ENCODE measurements at regions not wholly inside any gene's neighbourhood (a gene's known extent, or its start where the extent isn't known, plus 50 kb on each side); places are given as distances from the start of the nearest gene placed in this dataset.
"Not testable (repeated sequence)": the region's sequence is repeated elsewhere in the genome, so short reads cannot be mapped to it uniquely, and the experiment has no call there.

GRCh38 chr3:95508124-95508523, 1306.3 kb upstream of the EPHA6 start:
- Mint-ChIP-seq H3K9me3 (no peaks in the 10 kb centered on the region), H3K4me3 (no peak overlapping the region), H3K27ac (no peak overlapping the region), H3K36me3 (ENCODE audit: low read depth) (no peaks in the 10 kb centered on the region), H3K4me1 (no peaks in the 10 kb centered on the region), H3K27me3 (no peaks in the 10 kb centered on the region)
- POLR2A ChIA-PET: no interaction called here
- CTCF ChIA-PET: no interaction called here
- DNase-seq: no peak

GRCh38 chr3:95511828-95512227, 1302.6 kb upstream of the EPHA6 start:
- POLR2A ChIA-PET: no interaction called here
- Mint-ChIP-seq H3K9me3 (no peaks in the 10 kb centered on the region), H3K4me1 (no peaks in the 10 kb centered on the region), H3K27me3 (no peaks in the 10 kb centered on the region), H3K36me3 (ENCODE audit: low read depth) (no peaks in the 10 kb centered on the region), H3K4me3 (no peak overlapping the region), H3K27ac (no peak overlapping the region)
- CTCF ChIA-PET: no interaction called here
- DNase-seq: no peak

GRCh38 chr3:95514260-95514659, 1300.1 kb upstream of the EPHA6 start:
- H3K4me3 Mint-ChIP-seq: no peak overlapping the region
- CTCF ChIA-PET: no interaction called here
- POLR2A ChIA-PET: no interaction called here
- H3K27me3 Mint-ChIP-seq: no peaks in the 10 kb centered on the region
- H3K36me3 Mint-ChIP-seq (ENCODE audit: low read depth): no peaks in the 10 kb centered on the region
- DNase-seq: no peak
- no peak overlapping the region for H3K27ac Mint-ChIP-seq
- H3K4me1 Mint-ChIP-seq: no peaks in the 10 kb centered on the region
- no peaks in the 10 kb centered on the region for H3K9me3 Mint-ChIP-seq

- H3K4me3 Mint-ChIP-seq: no peak overlapping the region
- DNase-seq: no peak
- no peaks in the 10 kb centered on the region for H3K9me3 Mint-ChIP-seq
- no peaks in the 10 kb centered on the region for H3K36me3 Mint-ChIP-seq (ENCODE audit: low read depth)
- H3K27ac Mint-ChIP-seq: no peak overlapping the region
- H3K27me3 Mint-ChIP-seq: no peaks in the 10 kb centered on the region
- POLR2A ChIA-PET: no interaction called here
- H3K4me1 Mint-ChIP-seq: no peaks in the 10 kb centered on the region
- CTCF ChIA-PET: no interaction called here
Measured at GRCh38 chr3:95521396-95521795, 1293.0 kb upstream of the EPHA6 start.

GRCh38 chr3:95522449-95522848, 1291.9 kb upstream of the EPHA6 start:
- no peaks in the 10 kb centered on the region for H3K9me3 Mint-ChIP-seq
- H3K4me1 Mint-ChIP-seq: no peaks in the 10 kb centered on the region
- POLR2A ChIA-PET: no interaction called here
- H3K36me3 Mint-ChIP-seq (ENCODE audit: low read depth): no peaks in the 10 kb centered on the region
- DNase-seq: no peak
- CTCF ChIA-PET: no interaction called here
- no peak overlapping the region for H3K4me3 Mint-ChIP-seq
- H3K27me3 Mint-ChIP-seq: no peaks in the 10 kb centered on the region
- no peak overlapping the region for H3K27ac Mint-ChIP-seq

GRCh38 chr3:95539950-95540483, 1274.4 kb upstream of the EPHA6 start:
- H3K36me3 Mint-ChIP-seq (ENCODE audit: low read depth): no peaks in the 10 kb centered on the region

GRCh38 chr3:95565502-95565901, 1248.9 kb upstream of the EPHA6 start:
- Mint-ChIP-seq H3K27ac (no peak overlapping the region), H3K4me1 (no peaks in the 10 kb centered on the region), H3K27me3 (no peaks in the 10 kb centered on the region), H3K4me3 (no peak overlapping the region), H3K36me3 (ENCODE audit: low read depth) (no peaks in the 10 kb centered on the region), H3K9me3 (peaks cover 6% of the 10 kb centered on the region)
- POLR2A ChIA-PET: no interaction called here
- CTCF ChIA-PET: no interaction called here
- DNase-seq: no peak

More at GRCh38 chr3:95539950-95540483, 1274.4 kb upstream of the EPHA6 start:
- no peak for DNase-seq
- H3K4me1 Mint-ChIP-seq: no peaks in the 10 kb centered on the region
- CTCF ChIA-PET: interaction anchor here (0.6 kb wide), 1 partner anchor 854 kb away, joined by 6 read pairs; no protein-coding TSS in a partner anchor
- H3K4me3 Mint-ChIP-seq: no peak overlapping the region
- no peaks in the 10 kb centered on the region for H3K27me3 Mint-ChIP-seq
- H3K27ac Mint-ChIP-seq: no peak overlapping the region
- H3K9me3 Mint-ChIP-seq: peaks cover 4% of the 10 kb centered on the region
- POLR2A ChIA-PET: no interaction called here

- H3K27ac Mint-ChIP-seq: no peak overlapping the region
- no peak for DNase-seq
- ChIA-PET CTCF (no interaction called here), POLR2A (no interaction called here)
- H3K36me3 Mint-ChIP-seq (ENCODE audit: low read depth): no peaks in the 10 kb centered on the region
- H3K4me3 Mint-ChIP-seq: no peak overlapping the region
- H3K27me3 Mint-ChIP-seq: no peaks in the 10 kb centered on the region
- no peaks in the 10 kb centered on the region for H3K4me1 Mint-ChIP-seq
- peaks cover 6% of the 10 kb centered on the region for H3K9me3 Mint-ChIP-seq
Measured at GRCh38 chr3:95567346-95567745, 1247.0 kb upstream of the EPHA6 start.

- Mint-ChIP-seq H3K36me3 (ENCODE audit: low read depth) (no peaks in the 10 kb centered on the region), H3K4me1 (no peaks in the 10 kb centered on the region), H3K27me3 (no peaks in the 10 kb centered on the region), H3K27ac (no peak overlapping the region), H3K9me3 (peaks cover 7% of the 10 kb centered on the region), H3K4me3 (no peak overlapping the region)
- ChIA-PET POLR2A (no interaction called here), CTCF (no interaction called here)
- DNase-seq: no peak
Measured at GRCh38 chr3:95586754-95587153, 1227.6 kb upstream of the EPHA6 start.

GRCh38 chr3:95587641-95588040, 1226.8 kb upstream of the EPHA6 start:
- H3K36me3 Mint-ChIP-seq (ENCODE audit: low read depth); H3K4me1 Mint-ChIP-seq; H3K27ac Mint-ChIP-seq; DNase-seq; H3K4me3 Mint-ChIP-seq; H3K27me3 Mint-ChIP-seq; CTCF ChIA-PET; H3K9me3 Mint-ChIP-seq; POLR2A ChIA-PET: not testable (repeated sequence)

- Mint-ChIP-seq H3K36me3 (ENCODE audit: low read depth) (no peaks in the 10 kb centered on the region), H3K27ac (no peak overlapping the region), H3K4me1 (no peaks in the 10 kb centered on the region), H3K4me3 (no peak overlapping the region), H3K9me3 (peaks cover 7% of the 10 kb centered on the region), H3K27me3 (no peaks in the 10 kb centered on the region)
- POLR2A ChIA-PET: no interaction called here
- CTCF ChIA-PET: no interaction called here
- no peak for DNase-seq
Measured at GRCh38 chr3:95588473-95588872, 1225.9 kb upstream of the EPHA6 start.

- Mint-ChIP-seq H3K36me3 (ENCODE audit: low read depth) (no peaks in the 10 kb centered on the region), H3K4me3 (no peak overlapping the region), H3K27ac (no peak overlapping the region), H3K27me3 (no peaks in the 10 kb centered on the region), H3K9me3 (peaks cover 6% of the 10 kb centered on the region), H3K4me1 (no peaks in the 10 kb centered on the region)
- ChIA-PET POLR2A (no interaction called here), CTCF (interaction anchor here (0.6 kb wide), 1 partner anchor 543 kb away, joined by 3 read pairs; no protein-coding TSS in a partner anchor)
- no peak for DNase-seq
Measured at GRCh38 chr3:95595416-95596075, 1218.8 kb upstream of the EPHA6 start.

GRCh38 chr3:95607926-95608325, 1206.5 kb upstream of the EPHA6 start:
- Mint-ChIP-seq H3K4me3 (no peak overlapping the region), H3K27me3 (no peaks in the 10 kb centered on the region), H3K27ac (no peak overlapping the region), H3K4me1 (no peaks in the 10 kb centered on the region), H3K9me3 (peaks cover 18% of the 10 kb centered on the region), H3K36me3 (ENCODE audit: low read depth) (no peaks in the 10 kb centered on the region)
- POLR2A ChIA-PET: no interaction called here
- CTCF ChIA-PET: no interaction called here
- no peak for DNase-seq

GRCh38 chr3:95609411-95609810, 1205.0 kb upstream of the EPHA6 start:
- CTCF ChIA-PET: no interaction called here
- Mint-ChIP-seq H3K9me3 (peaks cover 17% of the 10 kb centered on the region), H3K36me3 (ENCODE audit: low read depth) (no peaks in the 10 kb centered on the region), H3K4me1 (no peaks in the 10 kb centered on the region), H3K27ac (no peak overlapping the region), H3K27me3 (no peaks in the 10 kb centered on the region), H3K4me3 (no peak overlapping the region)
- POLR2A ChIA-PET: no interaction called here
- DNase-seq: no peak

Measured in activated CD4-positive, alpha-beta T cell treated with anti-CD3 and anti-CD28 coated beads, Interleukin-2, amount 10 ng/mL, durations not matched to agents 7 days and 5 days (primary cell).